ENCODE measurements at regions not wholly inside any gene's neighbourhood (a gene's known extent, or its start where the extent isn't known, plus 50 kb on each side); places are given as distances from the start of the nearest gene placed in this dataset.
A peak's percentile ranks its signal among the peaks of the same experiment; 100 is the strongest.
"Not testable (repeated sequence)": the region's sequence is repeated elsewhere in the genome, so short reads cannot be mapped to it uniquely, and the experiment has no call there.

DNA sequence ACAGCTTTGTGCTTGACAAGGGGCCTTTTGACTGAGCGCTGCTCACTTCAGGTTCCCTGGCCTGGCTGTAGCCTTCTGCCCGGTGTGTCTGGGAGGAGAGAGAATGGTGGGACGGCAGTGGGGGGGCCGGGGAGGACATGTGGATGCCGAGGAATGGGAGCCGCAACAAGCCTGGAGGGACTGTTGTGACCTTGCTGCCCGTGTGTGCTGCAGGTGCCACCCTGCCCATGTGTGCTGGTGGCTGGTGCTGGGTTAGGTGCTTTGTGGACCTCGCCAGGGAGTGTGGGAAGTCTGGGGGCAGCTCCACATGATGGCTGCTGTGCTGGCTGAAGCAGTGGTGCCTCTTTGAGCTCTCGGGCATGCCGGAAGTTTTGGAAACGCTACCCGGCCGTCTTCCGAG is 132.1 kb downstream of the LAT start:
- H3K4me3 ChIP-seq: peak overlapping the region in 1 of 3 donors; percentile 3
- no peaks in the 10 kb centered on the region for H3K9me3 ChIP-seq
- H3K27me3 ChIP-seq: no peaks in the 10 kb centered on the region
- intact Hi-C loops (cut with DNase I; ENCODE audit: low total_unique reads): no loop called here
- DNase-seq (ENCODE audit: low spot score in 2 of 2): no peak
- TF ChIP-seq POLR2AphosphoS5 (IDR thresholded peaks at IDR 0.05): no peak
- TF ChIP-seq POLR2A (IDR thresholded peaks at IDR 0.05): no peak
- TF ChIP-seq, protein P1, sequence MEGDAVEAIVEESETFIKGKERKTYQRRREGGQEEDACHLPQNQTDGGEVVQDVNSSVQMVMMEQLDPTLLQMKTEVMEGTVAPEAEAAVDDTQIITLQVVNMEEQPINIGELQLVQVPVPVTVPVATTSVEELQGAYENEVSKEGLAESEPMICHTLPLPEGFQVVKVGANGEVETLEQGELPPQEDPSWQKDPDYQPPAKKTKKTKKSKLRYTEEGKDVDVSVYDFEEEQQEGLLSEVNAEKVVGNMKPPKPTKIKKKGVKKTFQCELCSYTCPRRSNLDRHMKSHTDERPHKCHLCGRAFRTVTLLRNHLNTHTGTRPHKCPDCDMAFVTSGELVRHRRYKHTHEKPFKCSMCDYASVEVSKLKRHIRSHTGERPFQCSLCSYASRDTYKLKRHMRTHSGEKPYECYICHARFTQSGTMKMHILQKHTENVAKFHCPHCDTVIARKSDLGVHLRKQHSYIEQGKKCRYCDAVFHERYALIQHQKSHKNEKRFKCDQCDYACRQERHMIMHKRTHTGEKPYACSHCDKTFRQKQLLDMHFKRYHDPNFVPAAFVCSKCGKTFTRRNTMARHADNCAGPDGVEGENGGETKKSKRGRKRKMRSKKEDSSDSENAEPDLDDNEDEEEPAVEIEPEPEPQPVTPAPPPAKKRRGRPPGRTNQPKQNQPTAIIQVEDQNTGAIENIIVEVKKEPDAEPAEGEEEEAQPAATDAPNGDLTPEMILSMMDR (IDR thresholded peaks at IDR 0.05): no peak
- H3K4me1 ChIP-seq: no peaks in the 10 kb centered on the region
- peak overlapping the region in 1 of 2 donors; percentile 25 for H3K27ac ChIP-seq
- no peaks in the 10 kb centered on the region for H3K36me3 ChIP-seq

DNA sequence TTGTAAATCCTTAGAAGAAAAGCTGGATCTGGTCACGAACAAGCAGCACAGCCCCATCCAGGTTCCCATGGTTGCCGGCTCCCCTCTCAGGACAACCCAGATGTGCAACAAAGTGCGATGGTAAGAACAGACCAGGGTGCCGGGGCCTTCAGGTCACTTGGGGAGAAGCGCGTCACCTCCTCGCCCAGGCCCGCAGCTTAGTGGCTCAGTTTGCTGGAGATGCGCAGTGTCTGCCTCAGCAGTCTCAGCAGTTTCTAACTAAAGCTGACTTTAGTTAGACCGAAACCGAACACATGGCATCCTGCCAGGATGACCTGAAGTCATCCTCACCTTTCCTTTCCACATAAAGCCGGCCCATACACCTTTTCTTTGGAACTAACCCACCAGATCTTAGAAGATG is 131.4 kb downstream of the LAT start:
- peak overlapping the region in 1 of 3 donors; percentile 3 for H3K4me3 ChIP-seq
- H3K9me3 ChIP-seq; H3K36me3 ChIP-seq; H3K27me3 ChIP-seq; DNase-seq (ENCODE audit: low spot score in 2 of 2); H3K4me1 ChIP-seq; intact Hi-C loops (cut with DNase I; ENCODE audit: low total_unique reads): not testable (repeated sequence)
- H3K27ac ChIP-seq: peak overlapping the region; percentile 72 to 82

DNA sequence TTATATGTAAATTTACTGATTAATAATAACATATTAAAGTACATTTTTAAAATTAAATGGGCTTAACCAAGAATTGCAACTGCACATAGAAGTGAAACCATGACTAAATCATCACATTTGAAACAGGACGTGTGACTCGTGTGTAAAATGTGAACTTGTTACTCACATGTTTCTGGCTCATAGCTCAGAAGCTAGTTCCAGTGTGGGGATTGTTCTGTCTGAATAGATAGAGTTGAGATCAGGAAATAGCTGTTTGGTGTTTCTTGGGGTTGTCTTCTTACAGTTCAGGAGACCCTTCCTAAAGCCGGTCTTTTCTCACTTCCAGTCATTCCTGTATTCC is 130.9 kb downstream of the LAT start:
- H3K4me3 ChIP-seq; intact Hi-C loops (cut with DNase I; ENCODE audit: low total_unique reads): not testable (repeated sequence)
- H3K27ac ChIP-seq: peak overlapping the region; percentile 72 to 82

DNA sequence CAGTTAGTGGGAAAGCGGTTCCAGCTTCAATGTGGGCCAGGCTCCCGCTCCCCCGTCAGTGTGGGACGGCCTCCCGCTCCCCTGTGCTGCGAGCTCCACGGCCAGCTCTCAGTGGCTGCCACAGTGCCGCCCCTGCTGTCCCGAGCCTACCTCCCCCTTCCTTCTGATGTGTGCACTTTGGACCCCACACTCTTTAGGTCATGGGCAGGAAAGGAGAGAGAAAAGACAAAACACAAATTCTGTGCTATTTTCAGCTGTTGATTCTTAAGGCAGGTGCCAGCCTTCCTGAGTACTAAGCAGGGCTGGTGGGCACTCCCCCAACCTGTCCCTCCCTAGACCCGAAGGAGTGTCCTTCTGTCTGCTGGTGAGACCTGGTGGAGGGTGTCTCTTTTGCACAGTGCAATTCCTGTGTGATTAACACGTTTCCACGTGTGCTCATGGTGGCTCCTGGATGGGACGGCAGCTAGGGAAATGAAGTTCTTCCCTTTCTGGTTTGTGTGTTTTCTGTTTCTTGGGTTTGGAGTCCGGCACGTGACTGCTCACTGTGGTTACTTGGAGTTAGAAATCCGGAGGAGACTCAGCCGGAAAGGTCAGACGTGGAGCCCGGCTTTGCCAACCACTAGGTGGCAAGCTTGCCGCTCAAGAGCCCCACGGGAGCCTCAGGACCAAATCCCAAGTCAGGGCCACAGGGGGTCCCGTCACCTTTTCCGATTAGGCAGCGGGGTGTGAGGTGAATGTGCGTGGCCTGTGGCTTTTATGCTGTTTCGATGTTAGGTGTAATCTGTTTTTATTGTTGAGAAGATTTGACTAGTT is 130.3 kb downstream of the LAT start:
- H3K4me1 ChIP-seq; H3K9me3 ChIP-seq; H3K36me3 ChIP-seq; H3K27me3 ChIP-seq; intact Hi-C loops (cut with DNase I; ENCODE audit: low total_unique reads): not testable (repeated sequence)
- Histone ChIP-seq H3K27ac (peak overlapping the region; percentile 72 to 82), H3K4me3 (peak overlapping the region in 1 of 3 donors; percentile 33)
- TF ChIP-seq, protein P1 (IDR thresholded peaks at IDR 0.05): peak in 2 of 3 donors; percentile 41 to 45
- DNase-seq (ENCODE audit: low spot score in 2 of 2): peak in 1 of 2 donors; percentile 62

More for the DNA sequence above, 130.9 kb downstream of the LAT start:
- H3K36me3 ChIP-seq; H3K4me1 ChIP-seq; H3K27me3 ChIP-seq; DNase-seq (ENCODE audit: low spot score in 2 of 2); H3K9me3 ChIP-seq: not testable (repeated sequence)

DNA sequence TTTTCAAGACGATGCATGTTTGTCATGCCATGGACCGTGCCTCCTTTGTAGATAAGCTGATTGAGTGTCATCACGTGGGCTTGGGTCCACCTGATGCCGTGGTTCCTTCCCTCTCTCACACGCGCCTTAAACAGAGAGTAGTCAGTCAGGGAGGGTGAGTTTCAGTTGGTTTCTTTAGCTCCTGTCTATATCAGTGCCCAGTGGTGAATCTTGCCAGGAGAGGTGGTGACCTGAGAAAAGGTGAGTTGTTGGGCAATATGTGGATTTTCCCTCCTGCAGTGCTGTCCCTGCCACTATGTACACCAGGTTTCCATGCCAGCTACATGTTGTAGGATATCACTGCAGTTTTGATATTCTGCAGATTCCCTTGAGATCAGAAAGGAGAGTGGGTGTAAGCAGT is 129.7 kb downstream of the LAT start:
- TF ChIP-seq POLR2A (IDR thresholded peaks at IDR 0.05): no peak
- TF ChIP-seq, protein P1 (IDR thresholded peaks at IDR 0.05): no peak
- no peak for TF ChIP-seq POLR2AphosphoS5 (IDR thresholded peaks at IDR 0.05)
- Histone ChIP-seq H3K27ac (peak overlapping the region; percentile 72 to 82), H3K27me3 (no peaks in the 10 kb centered on the region), H3K4me1 (no peaks in the 10 kb centered on the region), H3K4me3 (no peak overlapping the region), H3K9me3 (no peaks in the 10 kb centered on the region), H3K36me3 (no peaks in the 10 kb centered on the region)
- intact Hi-C loops (cut with DNase I; ENCODE audit: low total_unique reads): no loop called here
- DNase-seq (ENCODE audit: low spot score in 2 of 2): no peak

DNA sequence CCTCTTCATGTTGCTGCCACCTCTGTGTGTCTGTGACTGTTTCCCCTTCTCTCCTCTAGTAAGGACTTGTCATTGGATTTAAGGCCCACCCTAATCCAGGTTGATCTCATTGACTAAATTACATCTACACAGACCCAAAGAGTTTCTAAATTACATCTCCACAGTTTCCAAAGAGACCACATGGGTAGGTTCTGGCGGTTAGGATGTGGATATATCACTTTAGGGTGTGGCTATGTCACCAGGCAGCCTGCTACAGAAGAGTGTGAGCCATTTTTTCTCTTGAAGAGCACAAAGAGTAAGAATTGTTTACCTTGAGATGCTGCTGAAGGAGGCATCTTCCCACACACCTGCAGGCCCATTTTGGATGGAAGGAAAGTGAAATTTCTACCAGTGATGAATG is 128.6 kb downstream of the LAT start:
- H3K27me3 ChIP-seq; H3K36me3 ChIP-seq; H3K27ac ChIP-seq; H3K4me3 ChIP-seq; intact Hi-C loops (cut with DNase I; ENCODE audit: low total_unique reads); H3K9me3 ChIP-seq; DNase-seq (ENCODE audit: low spot score in 2 of 2); H3K4me1 ChIP-seq: not testable (repeated sequence)

Measured in breast epithelium (tissue), 4 donors.